SK-N-MC (cell line): ENCODE measurements at regions not wholly inside any gene's neighbourhood (a gene's known extent, or its start where the extent isn't known, plus 50 kb on each side); places are given as distances from the start of the nearest gene placed in this dataset.

Experiments
- EZH2 ChIP-seq: fragments of 200-600 bp; sonication (generic); IDR thresholded peaks from one replicate; pipeline ENCODE4 v1.6.1; 2017; ENCODE audit warnings: antibody characterized with exemption
- POLR2AphosphoS5 ChIP-seq: IDR thresholded peaks from 2 replicates; pipeline ENCODE4 v1.6.1; 2012; ENCODE audit warnings: mild to moderate bottlenecking, low read depth, low read length, borderline replicate concordance

- TF ChIP-seq EZH2 = no peak
- no peak for TF ChIP-seq POLR2AphosphoS5
Measured at GRCh38 chr17:13756763-13757162, 155.0 kb upstream of the HS3ST3A1 start.
